Activated CD4-positive, alpha-beta memory T cell treated with anti-CD3 and anti-CD28 coated beads for 36 hours (primary cell): ENCODE measurements at regions not wholly inside any gene's neighbourhood (a gene's known extent, or its start where the extent isn't known, plus 50 kb on each side); places are given as distances from the start of the nearest gene placed in this dataset.

Experiments
- CTCF ChIA-PET: fragments of 350-600 bp; sonication (Branson Sonifier 250); formaldehyde crosslinking; loops from one replicate; lab custom pipeline; 2021; ENCODE audit warnings: antibody characterized with exemption, inconsistent platforms; lab: Charles Lee
- POLR2A ChIA-PET: fragments of 350-600 bp; sonication (Branson Sonifier 250); formaldehyde crosslinking; loops from one replicate; lab custom pipeline; 2021; ENCODE audit warnings: antibody characterized with exemption; lab: Charles Lee
- DNase-seq: peaks from one replicate; pipeline ENCODE4 v3.0.0-alpha.2; 2020
- H3K27ac Mint-ChIP-seq: one replicate; pipeline ENCODE4 v1.8.0; 2021; ENCODE audit warnings: mixed read lengths
- H3K27me3 Mint-ChIP-seq: one replicate; pipeline ENCODE4 v1.8.0; 2021; ENCODE audit warnings: mixed read lengths
- H3K36me3 Mint-ChIP-seq: one replicate; pipeline ENCODE4 v1.8.0; 2021; ENCODE audit warnings: mixed read lengths
- H3K4me1 Mint-ChIP-seq: one replicate; pipeline ENCODE4 v1.8.0; 2021; ENCODE audit warnings: low read depth, mixed read lengths
- H3K4me3 Mint-ChIP-seq: one replicate; pipeline ENCODE4 v1.8.0; 2021; ENCODE audit warnings: mild to moderate bottlenecking, mixed read lengths
- H3K9me3 Mint-ChIP-seq: one replicate; pipeline ENCODE4 v1.8.0; 2021; ENCODE audit warnings: mixed read lengths
- intact Hi-C: fragments of 100-400 bp; cut with micrococcal nuclease; formaldehyde crosslinking; loops from one replicate; pipeline ENCODE4 v1.15.1; 2023

DNA sequence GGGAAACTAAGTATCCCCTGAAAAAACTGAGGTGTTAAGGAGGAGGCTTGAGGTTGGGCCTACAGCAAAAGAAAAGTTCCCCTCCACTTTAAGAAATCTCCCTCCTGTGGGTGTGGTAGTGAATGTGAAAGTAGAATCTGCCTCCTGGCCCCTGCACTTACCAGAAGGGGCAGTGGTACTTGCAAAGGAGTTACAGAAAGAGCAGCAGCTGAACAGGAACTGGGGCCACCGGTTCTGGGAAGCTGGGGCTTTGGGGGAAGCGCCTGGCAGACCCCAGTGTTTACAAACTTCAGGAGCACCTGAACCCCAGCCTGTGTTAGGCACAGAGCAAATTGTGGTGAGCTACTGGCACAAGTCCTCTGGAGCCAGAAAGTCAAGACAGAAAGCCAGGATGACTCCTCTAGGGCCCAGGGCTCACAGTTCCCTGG, 250.2 kb upstream of the FGGY start:
- Mint-ChIP-seq H3K9me3 (no peaks in the 10 kb centered on the region), H3K27me3 (no peaks in the 10 kb centered on the region), H3K4me3 (no peak overlapping the region), H3K36me3 (no peaks in the 10 kb centered on the region), H3K4me1 (peaks cover 33% of the 10 kb centered on the region), H3K27ac (peak overlapping the region; percentile 64)
- ChIA-PET POLR2A (interaction anchor here (1.1 kb wide), 1 partner anchor 16 kb away, joined by 4 read pairs; no protein-coding TSS in a partner anchor), CTCF (interaction anchor here (1.2 kb wide), 2 partner anchors 10 to 22 kb away, joined by 3 to 5 read pairs; no protein-coding TSS in a partner anchor)
- peak; percentile 64 for DNase-seq
- intact Hi-C loops, result loop anchor here (1.0 to 10.0 kb wide), 6 partner anchors 16 to 648 kb away; partner anchors contain the start of gene JUN

DNA sequence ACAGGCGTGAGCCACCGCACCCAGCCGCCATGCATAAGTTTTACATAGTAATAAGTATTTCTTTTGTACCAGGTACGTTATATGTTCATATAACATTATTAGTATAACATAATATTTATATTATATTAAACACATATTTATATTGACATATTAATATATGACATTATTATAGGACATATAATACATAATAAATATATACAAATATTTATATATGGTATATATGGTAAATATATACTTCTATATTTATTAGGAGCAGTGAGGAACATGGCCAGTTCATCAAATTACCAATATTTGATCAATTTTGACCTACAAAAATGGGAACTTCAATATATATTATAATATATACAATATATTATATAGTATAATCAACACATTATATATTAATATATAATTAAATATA, 245.9 kb upstream of the FGGY start:
- intact Hi-C loops, result no loop called here
- H3K27me3 Mint-ChIP-seq, result no peaks in the 10 kb centered on the region
- H3K4me3 Mint-ChIP-seq, result no peak overlapping the region
- H3K9me3 Mint-ChIP-seq, result no peaks in the 10 kb centered on the region
- H3K36me3 Mint-ChIP-seq, result no peaks in the 10 kb centered on the region
- CTCF ChIA-PET, result no interaction called here
- no peak for DNase-seq
- H3K27ac Mint-ChIP-seq, result no peak overlapping the region
- POLR2A ChIA-PET, result no interaction called here
- H3K4me1 Mint-ChIP-seq, result peaks cover 16% of the 10 kb centered on the region

GRCh38 chr1:59052166-59052590, 244.7 kb upstream of the FGGY start:
- no peak for DNase-seq
- H3K27ac Mint-ChIP-seq, result no peak overlapping the region
- H3K4me3 Mint-ChIP-seq, result no peak overlapping the region
- no peaks in the 10 kb centered on the region for H3K27me3 Mint-ChIP-seq
- POLR2A ChIA-PET, result interaction anchor here (0.9 kb wide), 1 partner anchor 46 kb away, joined by 3 read pairs; no protein-coding TSS in a partner anchor
- intact Hi-C loops, result no loop called here
- H3K36me3 Mint-ChIP-seq, result no peaks in the 10 kb centered on the region
- H3K9me3 Mint-ChIP-seq, result no peaks in the 10 kb centered on the region
- CTCF ChIA-PET, result interaction anchor here (1.0 to 1.1 kb wide), 2 partner anchors 10 to 15 kb away, joined by 3 read pairs; no protein-coding TSS in a partner anchor
- H3K4me1 Mint-ChIP-seq, result peaks cover 5% of the 10 kb centered on the region

DNA sequence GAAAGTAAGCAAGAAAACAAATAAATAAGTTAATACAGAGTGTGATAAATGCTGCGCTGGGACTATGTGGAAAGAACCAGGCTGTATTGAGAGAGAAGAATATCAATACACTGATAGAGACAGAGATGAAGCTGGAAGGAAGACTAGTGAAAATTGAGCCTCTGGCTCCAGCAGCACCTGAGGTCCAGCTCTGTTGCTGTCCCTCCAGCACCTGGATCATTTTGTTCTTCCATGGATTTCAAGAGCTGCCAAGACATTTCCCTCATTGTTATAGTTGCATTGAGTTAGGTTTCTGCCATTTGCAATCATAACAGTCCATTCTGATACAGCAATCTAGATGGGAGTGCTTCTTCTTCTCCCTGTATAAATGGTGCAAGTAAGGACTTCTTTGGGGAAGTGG, 242.7 kb upstream of the FGGY start:
- no peak for DNase-seq
- no peaks in the 10 kb centered on the region for H3K9me3 Mint-ChIP-seq
- H3K36me3 Mint-ChIP-seq, result no peaks in the 10 kb centered on the region
- H3K27me3 Mint-ChIP-seq, result no peaks in the 10 kb centered on the region
- CTCF ChIA-PET, result no interaction called here
- intact Hi-C loops, result no loop called here
- POLR2A ChIA-PET, result no interaction called here
- no peaks in the 10 kb centered on the region for H3K4me1 Mint-ChIP-seq
- no peak overlapping the region for H3K27ac Mint-ChIP-seq
- no peak overlapping the region for H3K4me3 Mint-ChIP-seq

DNA sequence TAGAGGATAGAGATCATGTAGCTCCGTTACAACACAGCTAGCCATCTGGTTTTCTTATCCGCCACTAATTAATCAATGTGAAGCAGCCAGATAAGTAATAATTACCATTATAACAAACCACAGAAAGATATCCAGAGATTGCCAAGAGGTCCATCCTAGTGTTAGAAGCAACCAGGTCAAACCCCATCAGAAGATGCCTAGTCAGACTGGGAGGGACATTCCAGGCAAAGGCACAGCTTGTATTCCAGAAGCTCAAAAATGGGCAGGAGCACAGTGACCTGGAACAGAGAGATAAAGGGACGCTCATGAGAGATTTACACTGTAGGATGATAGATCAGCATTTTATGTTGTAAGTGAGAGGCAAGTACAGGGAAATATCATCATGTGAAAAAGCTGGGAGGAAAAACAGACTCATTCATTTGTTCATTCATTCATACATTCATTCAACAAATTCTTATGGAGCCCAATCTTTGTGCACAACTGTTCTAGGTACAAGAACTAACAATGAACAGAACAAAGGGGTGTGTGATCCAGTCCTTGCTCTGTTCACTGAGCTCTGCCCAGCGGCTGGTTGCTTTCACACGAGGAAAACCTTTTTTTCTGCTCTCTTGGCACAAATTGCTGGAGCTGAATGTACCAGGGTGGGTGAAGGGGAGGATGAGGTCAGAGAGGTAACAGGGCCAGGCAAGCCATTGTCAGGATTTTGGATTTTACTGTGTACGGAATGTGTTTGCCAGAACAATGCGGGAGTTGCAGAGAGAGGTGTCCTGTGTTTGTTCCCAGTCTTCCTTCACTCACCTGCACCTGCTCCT, 240.8 kb upstream of the FGGY start:
- H3K27me3 Mint-ChIP-seq, result no peaks in the 10 kb centered on the region
- intact Hi-C loops, result no loop called here
- POLR2A ChIA-PET, result interaction anchor here (1.1 kb wide), 1 partner anchor 9 kb away, joined by 3 read pairs; no protein-coding TSS in a partner anchor
- no peaks in the 10 kb centered on the region for H3K9me3 Mint-ChIP-seq
- H3K36me3 Mint-ChIP-seq, result no peaks in the 10 kb centered on the region
- H3K27ac Mint-ChIP-seq, result no peak overlapping the region
- DNase-seq, result no peak
- no peaks in the 10 kb centered on the region for H3K4me1 Mint-ChIP-seq
- H3K4me3 Mint-ChIP-seq, result no peak overlapping the region
- CTCF ChIA-PET, result interaction anchor here (1.6 kb wide), 1 partner anchor 9 kb away, joined by 5 read pairs; no protein-coding TSS in a partner anchor

- no peaks in the 10 kb centered on the region for H3K9me3 Mint-ChIP-seq
- DNase-seq, result no peak
- POLR2A ChIA-PET, result no interaction called here
- no peaks in the 10 kb centered on the region for H3K36me3 Mint-ChIP-seq
- H3K4me1 Mint-ChIP-seq, result no peaks in the 10 kb centered on the region
- no peaks in the 10 kb centered on the region for H3K27me3 Mint-ChIP-seq
- no peak overlapping the region for H3K4me3 Mint-ChIP-seq
- H3K27ac Mint-ChIP-seq, result no peak overlapping the region
- CTCF ChIA-PET, result interaction anchor here (1.6 kb wide), 1 partner anchor 10 kb away, joined by 5 read pairs; no protein-coding TSS in a partner anchor
- intact Hi-C loops, result no loop called here
Observed at GRCh38 chr1:59057211-59057694, 239.6 kb upstream of the FGGY start.

DNA sequence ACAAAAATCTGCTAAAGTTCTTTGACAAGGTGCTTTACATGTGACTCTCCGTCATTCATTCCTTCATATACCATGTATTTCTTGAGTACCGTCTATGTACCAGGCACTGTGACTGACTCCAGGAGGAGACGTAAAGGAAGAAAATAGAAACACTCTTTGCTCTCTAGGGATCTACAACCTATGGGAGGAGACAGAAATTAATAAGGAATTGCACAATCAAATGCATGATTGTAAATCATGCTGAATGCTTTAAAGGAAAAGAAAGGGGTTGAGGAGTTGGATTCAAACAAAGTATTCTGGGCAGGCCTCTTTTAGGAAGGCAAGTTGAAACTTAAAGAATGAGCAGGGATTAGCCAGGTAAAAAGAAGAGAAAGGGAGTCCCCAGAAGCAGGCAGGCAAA, 239.1 kb upstream of the FGGY start:
- H3K27me3 Mint-ChIP-seq, result no peaks in the 10 kb centered on the region
- POLR2A ChIA-PET, result no interaction called here

GRCh38 chr1:59058665-59059439, 238.0 kb upstream of the FGGY start:
- no peaks in the 10 kb centered on the region for H3K36me3 Mint-ChIP-seq
- ChIA-PET POLR2A (no interaction called here), CTCF (interaction anchor here (0.7 kb wide), 1 partner anchor 34 kb away, joined by 3 read pairs; no protein-coding TSS in a partner anchor)
- DNase-seq, result no peak
- H3K27me3 Mint-ChIP-seq, result no peaks in the 10 kb centered on the region
- H3K9me3 Mint-ChIP-seq, result no peaks in the 10 kb centered on the region
- H3K4me3 Mint-ChIP-seq, result no peak overlapping the region
- no peak overlapping the region for H3K27ac Mint-ChIP-seq
- peaks cover 11% of the 10 kb centered on the region for H3K4me1 Mint-ChIP-seq
- intact Hi-C loops, result no loop called here

More for the DNA sequence above, 239.1 kb upstream of the FGGY start:
- H3K4me3 Mint-ChIP-seq, result no peak overlapping the region
- no peaks in the 10 kb centered on the region for H3K36me3 Mint-ChIP-seq
- intact Hi-C loops, result no loop called here
- H3K27ac Mint-ChIP-seq, result no peak overlapping the region
- H3K4me1 Mint-ChIP-seq, result peaks cover 3% of the 10 kb centered on the region
- DNase-seq, result no peak
- H3K9me3 Mint-ChIP-seq, result no peaks in the 10 kb centered on the region
- CTCF ChIA-PET, result no interaction called here

GRCh38 chr1:59061876-59062275, 235.0 kb upstream of the FGGY start:
- peaks cover 21% of the 10 kb centered on the region for H3K4me1 Mint-ChIP-seq
- no peaks in the 10 kb centered on the region for H3K27me3 Mint-ChIP-seq
- H3K9me3 Mint-ChIP-seq, result no peaks in the 10 kb centered on the region
- intact Hi-C loops, result loop anchor here (2.0 kb wide), 1 partner anchor 15 kb away; no protein-coding TSS in a partner anchor
- DNase-seq, result no peak
- ChIA-PET CTCF (interaction anchor here (1.1 kb wide), 1 partner anchor 9 kb away, joined by 3 read pairs; no protein-coding TSS in a partner anchor), POLR2A (interaction anchor here (1.5 kb wide), 1 partner anchor 16 kb away, joined by 4 read pairs; no protein-coding TSS in a partner anchor)
- no peaks in the 10 kb centered on the region for H3K36me3 Mint-ChIP-seq
- H3K27ac Mint-ChIP-seq, result no peak overlapping the region
- H3K4me3 Mint-ChIP-seq, result no peak overlapping the region

DNA sequence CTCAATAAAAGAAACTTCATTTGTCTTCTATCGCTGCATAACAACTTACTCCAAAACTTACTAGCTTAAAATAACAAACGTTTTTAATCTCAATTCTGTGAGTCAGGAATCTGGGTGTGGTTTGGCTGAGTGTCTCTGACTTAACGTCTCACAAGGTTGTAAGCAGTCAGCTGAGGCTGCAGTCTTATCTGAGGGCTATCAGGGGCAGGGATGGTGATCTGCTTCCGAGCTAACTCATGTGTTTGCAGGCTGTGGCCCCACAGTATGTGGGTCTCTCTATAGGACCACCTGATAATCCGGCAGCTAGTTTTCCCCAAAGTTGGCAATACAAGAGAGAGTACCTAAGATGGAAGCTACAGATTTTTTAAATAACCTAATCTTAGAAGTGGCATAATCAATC, 234.2 kb upstream of the FGGY start:
- H3K4me1 Mint-ChIP-seq, result peaks cover 21% of the 10 kb centered on the region
- intact Hi-C loops, result loop anchor here (2.0 kb wide), 1 partner anchor 16 kb away; no protein-coding TSS in a partner anchor
- no peak for DNase-seq
- H3K4me3 Mint-ChIP-seq, result no peak overlapping the region
- H3K27me3 Mint-ChIP-seq, result no peaks in the 10 kb centered on the region
- no peak overlapping the region for H3K27ac Mint-ChIP-seq
- H3K36me3 Mint-ChIP-seq, result no peaks in the 10 kb centered on the region
- ChIA-PET POLR2A (interaction anchor here (1.5 kb wide), 1 partner anchor 17 kb away, joined by 4 read pairs; no protein-coding TSS in a partner anchor), CTCF (interaction anchor here (1.0 to 1.3 kb wide), 2 partner anchors 8 to 636 kb away, joined by 3 to 5 read pairs; no protein-coding TSS in a partner anchor)
- H3K9me3 Mint-ChIP-seq, result no peaks in the 10 kb centered on the region

DNA sequence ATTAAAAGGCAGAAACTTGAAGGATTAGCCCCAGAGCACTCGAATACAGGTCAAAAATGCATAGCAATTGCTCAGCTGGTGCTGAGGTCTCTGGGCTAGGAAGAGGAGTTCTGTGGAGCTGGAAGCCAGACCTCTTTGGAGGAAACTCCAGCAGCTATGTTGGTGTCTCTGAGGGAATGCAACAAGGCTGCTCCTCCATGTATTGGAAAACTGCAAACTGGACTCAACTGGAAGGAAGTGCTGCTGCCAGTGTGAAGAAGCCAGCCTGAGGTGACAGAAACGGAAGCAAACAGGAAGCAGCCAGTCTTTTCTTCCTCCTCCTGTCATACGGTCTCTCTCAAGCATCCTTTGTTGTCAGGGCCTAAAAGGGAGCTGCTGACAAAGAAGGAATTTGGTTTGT, 233.4 kb upstream of the FGGY start:
- CTCF ChIA-PET, result interaction anchor here (1.3 kb wide), 1 partner anchor 635 kb away, joined by 5 read pairs; no protein-coding TSS in a partner anchor
- Mint-ChIP-seq H3K4me3 (no peak overlapping the region), H3K27ac (peak overlapping the region; percentile 58), H3K27me3 (no peaks in the 10 kb centered on the region), H3K9me3 (no peaks in the 10 kb centered on the region), H3K36me3 (no peaks in the 10 kb centered on the region), H3K4me1 (peaks cover 21% of the 10 kb centered on the region)
- DNase-seq, result peak; percentile 27
- POLR2A ChIA-PET, result no interaction called here
- intact Hi-C loops, result loop anchor here (2.0 kb wide), 1 partner anchor 17 kb away; no protein-coding TSS in a partner anchor
